SK-N-MC (cell line): ENCODE measurements at regions not wholly inside any gene's neighbourhood (a gene's known extent, or its start where the extent isn't known, plus 50 kb on each side); places are given as distances from the start of the nearest gene placed in this dataset.

Experiments used
- DNase-seq: peaks from one replicate; pipeline ENCODE4 v3.0.0-alpha.2; 2011; ENCODE audit warnings: low read depth, low spot score
- H3K27ac ChIP-seq: fragments of 200-600 bp; sonication (generic); 2 replicates; pipeline ENCODE4 v1.5.1; 2016; ENCODE audit warnings: mixed run types
- H3K36me3 ChIP-seq: fragments of 200-600 bp; sonication (generic); 2 replicates; pipeline ENCODE4 v1.6.1; 2017; ENCODE audit warnings: antibody characterized with exemption, low read length, mixed read lengths; ENCODE audit not compliant: insufficient read depth
- H3K4me3 ChIP-seq: fragments of 200-600 bp; sonication (generic); 2 replicates; pipeline ENCODE4 v1.5.1; 2016
- H3K9ac ChIP-seq: fragments of 200-600 bp; sonication (generic); 2 replicates; pipeline ENCODE4 v1.8.0; 2017; ENCODE audit warnings: mixed run types, mixed read lengths; ENCODE audit not compliant: insufficient read length
- H3K9me3 ChIP-seq: fragments of 200-600 bp; sonication (generic); 2 replicates; pipeline ENCODE4 v1.6.1; 2017; ENCODE audit warnings: low read depth, mild to moderate bottlenecking, antibody characterized with exemption, low read length, moderate library complexity, mixed read lengths
- EZH2 ChIP-seq: fragments of 200-600 bp; sonication (generic); IDR thresholded peaks from one replicate; pipeline ENCODE4 v1.6.1; 2017; ENCODE audit warnings: antibody characterized with exemption
- FOXP2 ChIP-seq: optimal IDR thresholded peaks from 2 replicates; pipeline ENCODE3; 2011; ENCODE audit warnings: mild to moderate bottlenecking, moderate library complexity; ENCODE audit not compliant: insufficient read depth; ENCODE audit errors: extremely low read length, control extremely low read depth
- POLR2AphosphoS5 ChIP-seq: IDR thresholded peaks from 2 replicates; pipeline ENCODE4 v1.6.1; 2012; ENCODE audit warnings: mild to moderate bottlenecking, low read depth, low read length, borderline replicate concordance

- Histone ChIP-seq H3K9me3 (no peaks in the 10 kb centered on the region), H3K9ac (no peak overlapping the region), H3K27ac (no peak overlapping the region), H3K36me3 (no peaks in the 10 kb centered on the region), H3K4me3 (no peak overlapping the region)
- no peak for DNase-seq
- TF ChIP-seq FOXP2, result no peak
- no peak for TF ChIP-seq EZH2
- no peak for TF ChIP-seq POLR2AphosphoS5
Measured at GRCh38 chr2:219947575-219947974, 320.1 kb downstream of the SLC4A3 start.

GRCh38 chr2:219949053-219949452 lies 321.6 kb downstream of the SLC4A3 start:
- H3K4me3 ChIP-seq, result no peak overlapping the region
- H3K36me3 ChIP-seq, result no peaks in the 10 kb centered on the region
- no peak overlapping the region for H3K27ac ChIP-seq
- no peak for DNase-seq
- no peak for TF ChIP-seq EZH2
- TF ChIP-seq FOXP2, result no peak
- no peak for TF ChIP-seq POLR2AphosphoS5
- no peak overlapping the region for H3K9ac ChIP-seq
- no peaks in the 10 kb centered on the region for H3K9me3 ChIP-seq

DNA sequence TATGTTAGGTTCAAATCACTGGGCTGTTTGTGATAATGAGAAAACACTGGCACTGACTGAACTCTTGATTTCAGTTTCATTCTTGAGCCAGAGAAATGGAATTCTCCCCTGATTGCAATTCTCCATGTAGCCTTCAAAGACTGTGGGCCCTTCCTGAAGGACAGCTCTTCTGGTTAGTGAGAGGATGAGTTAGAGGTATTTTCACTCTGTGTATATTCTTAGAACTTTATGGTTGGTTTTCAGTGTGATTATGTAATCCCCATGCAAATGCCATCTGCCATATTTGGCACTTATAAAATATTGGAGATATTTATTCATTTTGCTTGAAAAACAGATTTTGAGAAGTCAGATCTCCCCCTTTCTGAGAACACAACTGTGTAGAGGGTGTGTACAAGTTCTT lies 323.7 kb downstream of the SLC4A3 start:
- Histone ChIP-seq H3K9me3 (no peaks in the 10 kb centered on the region), H3K9ac (no peak overlapping the region), H3K27ac (no peak overlapping the region), H3K4me3 (no peak overlapping the region), H3K36me3 (no peaks in the 10 kb centered on the region)
- no peak for DNase-seq
- TF ChIP-seq FOXP2 (no peak), EZH2 (no peak), POLR2AphosphoS5 (no peak)

- Histone ChIP-seq H3K4me3 (no peak overlapping the region), H3K27ac (no peak overlapping the region), H3K9ac (no peak overlapping the region), H3K36me3 (no peaks in the 10 kb centered on the region), H3K9me3 (0 out of 2 replicates have a peak, but pooled peaks cover 4% of the 10 kb centered on the region)
- TF ChIP-seq POLR2AphosphoS5, result no peak
- no peak for TF ChIP-seq EZH2
- no peak for TF ChIP-seq FOXP2
- no peak for DNase-seq
Measured at GRCh38 chr2:219954331-219954730, 326.9 kb downstream of the SLC4A3 start.

GRCh38 chr2:219957820-219958219 lies 330.4 kb downstream of the SLC4A3 start:
- Histone ChIP-seq H3K27ac (no peak overlapping the region), H3K4me3 (no peak overlapping the region), H3K9me3 (0 out of 2 replicates have a peak, but pooled peaks cover 4% of the 10 kb centered on the region), H3K9ac (no peak overlapping the region), H3K36me3 (no peaks in the 10 kb centered on the region)
- TF ChIP-seq EZH2 (no peak), POLR2AphosphoS5 (no peak), FOXP2 (no peak)
- DNase-seq, result no peak

GRCh38 chr2:219958941-219959340 lies 331.5 kb downstream of the SLC4A3 start:
- no peak overlapping the region for H3K4me3 ChIP-seq
- TF ChIP-seq EZH2 (no peak), POLR2AphosphoS5 (no peak), FOXP2 (no peak)

GRCh38 chr2:219959471-219959870 lies 332.0 kb downstream of the SLC4A3 start:
- H3K4me3 ChIP-seq, result no peak overlapping the region
- 0 out of 2 replicates have a peak, but pooled peaks cover 4% of the 10 kb centered on the region for H3K9me3 ChIP-seq
- no peak overlapping the region for H3K9ac ChIP-seq
- TF ChIP-seq EZH2 (no peak), FOXP2 (no peak), POLR2AphosphoS5 (no peak)
- DNase-seq, result no peak
- H3K36me3 ChIP-seq, result no peaks in the 10 kb centered on the region
- H3K27ac ChIP-seq, result no peak overlapping the region

More at GRCh38 chr2:219958941-219959340, 331.5 kb downstream of the SLC4A3 start:
- Histone ChIP-seq H3K36me3 (no peaks in the 10 kb centered on the region), H3K27ac (no peak overlapping the region), H3K9me3 (0 out of 2 replicates have a peak, but pooled peaks cover 4% of the 10 kb centered on the region), H3K9ac (no peak overlapping the region)
- DNase-seq, result no peak

DNA sequence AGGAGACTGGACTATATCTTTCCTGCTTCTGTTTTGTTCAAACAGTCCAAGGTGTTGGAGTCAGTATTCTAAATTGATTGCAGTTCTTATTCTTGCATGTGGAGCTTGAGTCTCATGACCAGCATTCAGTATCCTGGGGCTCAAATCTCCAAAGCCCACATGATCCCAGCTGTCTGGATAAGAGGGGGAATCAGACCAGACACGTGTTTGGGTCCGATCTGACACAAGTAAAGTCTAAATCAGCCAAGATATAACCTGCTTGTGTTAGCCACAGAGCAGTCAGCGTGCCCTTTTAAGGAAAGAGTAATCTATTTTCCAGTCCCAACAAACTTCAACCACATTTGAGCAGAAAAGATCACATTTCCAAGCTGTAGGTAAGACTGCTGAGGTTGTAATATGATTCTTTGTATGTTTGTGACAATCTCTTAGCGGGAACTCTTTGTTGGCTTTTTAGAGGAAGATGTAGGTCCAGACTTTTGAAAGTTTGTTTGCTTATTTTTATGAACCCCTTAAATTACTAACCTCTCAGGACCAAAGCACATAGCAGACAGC lies 334.6 kb downstream of the SLC4A3 start:
- TF ChIP-seq POLR2AphosphoS5 (no peak), FOXP2 (no peak), EZH2 (no peak)
- no peak overlapping the region for H3K27ac ChIP-seq
- no peak overlapping the region for H3K9ac ChIP-seq

DNA sequence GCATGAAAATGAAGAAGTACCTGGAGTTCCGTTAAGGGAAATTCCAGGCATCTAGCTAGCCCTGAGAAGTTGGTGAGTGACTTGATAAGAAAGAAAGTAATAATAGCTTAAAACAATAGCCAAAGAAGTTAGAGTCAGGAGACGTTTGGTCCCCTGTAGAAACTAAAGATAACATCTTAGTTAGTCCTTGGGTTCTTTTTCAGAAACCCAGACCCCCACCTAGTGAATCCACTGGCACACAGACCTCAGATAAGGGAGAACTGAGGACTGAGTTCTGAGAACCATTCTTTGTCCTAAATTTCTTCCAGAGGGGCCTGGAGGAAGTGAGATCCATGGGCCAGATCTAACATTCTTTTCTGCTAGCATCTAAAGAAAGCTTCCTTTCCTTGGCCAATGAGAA lies 335.4 kb downstream of the SLC4A3 start:
- no peak for TF ChIP-seq POLR2AphosphoS5
- TF ChIP-seq EZH2, result no peak
- no peak for TF ChIP-seq FOXP2
- no peaks in the 10 kb centered on the region for H3K9me3 ChIP-seq
- H3K4me3 ChIP-seq, result no peak overlapping the region
- no peaks in the 10 kb centered on the region for H3K36me3 ChIP-seq
- H3K27ac ChIP-seq, result no peak overlapping the region
- no peak overlapping the region for H3K9ac ChIP-seq
- DNase-seq, result no peak

More for the DNA sequence above, 334.6 kb downstream of the SLC4A3 start:
- Histone ChIP-seq H3K9me3 (0 out of 2 replicates have a peak, but pooled peaks cover 2% of the 10 kb centered on the region), H3K4me3 (no peak overlapping the region), H3K36me3 (no peaks in the 10 kb centered on the region)
- no peak for DNase-seq
